Mammary epithelial cell (primary cell): ENCODE measurements at regions not wholly inside any gene's neighbourhood (a gene's known extent, or its start where the extent isn't known, plus 50 kb on each side); places are given as distances from the start of the nearest gene placed in this dataset.

Experiments
- EZH2 ChIP-seq: IDR thresholded peaks from 2 replicates; pipeline ENCODE4 v1.6.1; 2012; ENCODE audit warnings: low read length, inconsistent platforms, borderline replicate concordance
- TF ChIP-seq, protein P1 (sequence below), 2 donors: IDR thresholded peaks in 1 of 2; conservative IDR thresholded peaks in 1 of 2; 2 replicates each; pipeline ENCODE4 v1.5.1; 2011 to 2012; ENCODE audit warnings: inconsistent platforms in 2 of 2, low read length in 2 of 2, mild to moderate bottlenecking in 2 of 2, control low read depth in 1 of 2, low read depth in 1 of 2; ENCODE audit not compliant: insufficient read depth in 1 of 2; ENCODE audit errors: extremely low read depth in 1 of 2

- TF ChIP-seq, protein P1, sequence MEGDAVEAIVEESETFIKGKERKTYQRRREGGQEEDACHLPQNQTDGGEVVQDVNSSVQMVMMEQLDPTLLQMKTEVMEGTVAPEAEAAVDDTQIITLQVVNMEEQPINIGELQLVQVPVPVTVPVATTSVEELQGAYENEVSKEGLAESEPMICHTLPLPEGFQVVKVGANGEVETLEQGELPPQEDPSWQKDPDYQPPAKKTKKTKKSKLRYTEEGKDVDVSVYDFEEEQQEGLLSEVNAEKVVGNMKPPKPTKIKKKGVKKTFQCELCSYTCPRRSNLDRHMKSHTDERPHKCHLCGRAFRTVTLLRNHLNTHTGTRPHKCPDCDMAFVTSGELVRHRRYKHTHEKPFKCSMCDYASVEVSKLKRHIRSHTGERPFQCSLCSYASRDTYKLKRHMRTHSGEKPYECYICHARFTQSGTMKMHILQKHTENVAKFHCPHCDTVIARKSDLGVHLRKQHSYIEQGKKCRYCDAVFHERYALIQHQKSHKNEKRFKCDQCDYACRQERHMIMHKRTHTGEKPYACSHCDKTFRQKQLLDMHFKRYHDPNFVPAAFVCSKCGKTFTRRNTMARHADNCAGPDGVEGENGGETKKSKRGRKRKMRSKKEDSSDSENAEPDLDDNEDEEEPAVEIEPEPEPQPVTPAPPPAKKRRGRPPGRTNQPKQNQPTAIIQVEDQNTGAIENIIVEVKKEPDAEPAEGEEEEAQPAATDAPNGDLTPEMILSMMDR (conservative IDR thresholded peaks at IDR 0.05 in 1 of 2, IDR thresholded peaks at IDR 0.05 in 1 of 2; ENCODE audit: extremely low read depth in 1 of 2, insufficient read depth in 1 of 2, low read depth in 1 of 2, low read length in 2 of 2) = no peak
- no peak for TF ChIP-seq EZH2
Measured at GRCh38 chr10:5588603-5589002, 63.8 kb downstream of the CALML3 start.
